ENCODE measurements at regions not wholly inside any gene's neighbourhood (a gene's known extent, or its start where the extent isn't known, plus 50 kb on each side); places are given as distances from the start of the nearest gene placed in this dataset.

- TF ChIP-seq, protein P1, sequence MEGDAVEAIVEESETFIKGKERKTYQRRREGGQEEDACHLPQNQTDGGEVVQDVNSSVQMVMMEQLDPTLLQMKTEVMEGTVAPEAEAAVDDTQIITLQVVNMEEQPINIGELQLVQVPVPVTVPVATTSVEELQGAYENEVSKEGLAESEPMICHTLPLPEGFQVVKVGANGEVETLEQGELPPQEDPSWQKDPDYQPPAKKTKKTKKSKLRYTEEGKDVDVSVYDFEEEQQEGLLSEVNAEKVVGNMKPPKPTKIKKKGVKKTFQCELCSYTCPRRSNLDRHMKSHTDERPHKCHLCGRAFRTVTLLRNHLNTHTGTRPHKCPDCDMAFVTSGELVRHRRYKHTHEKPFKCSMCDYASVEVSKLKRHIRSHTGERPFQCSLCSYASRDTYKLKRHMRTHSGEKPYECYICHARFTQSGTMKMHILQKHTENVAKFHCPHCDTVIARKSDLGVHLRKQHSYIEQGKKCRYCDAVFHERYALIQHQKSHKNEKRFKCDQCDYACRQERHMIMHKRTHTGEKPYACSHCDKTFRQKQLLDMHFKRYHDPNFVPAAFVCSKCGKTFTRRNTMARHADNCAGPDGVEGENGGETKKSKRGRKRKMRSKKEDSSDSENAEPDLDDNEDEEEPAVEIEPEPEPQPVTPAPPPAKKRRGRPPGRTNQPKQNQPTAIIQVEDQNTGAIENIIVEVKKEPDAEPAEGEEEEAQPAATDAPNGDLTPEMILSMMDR (tag by site-specific recombination; IDR thresholded peaks at IDR 0.05) = no peak
- TF ChIP-seq ZNF571 (tag by site-specific recombination; IDR thresholded peaks at IDR 0.05) (no peak), PRDM6 (tag by site-specific recombination; IDR thresholded peaks at IDR 0.05) (no peak), BCL11A (tag by site-specific recombination; IDR thresholded peaks at IDR 0.05; ENCODE audit: low read depth) (no peak), SP2 (tag by site-specific recombination; IDR thresholded peaks at IDR 0.05) (no peak)
- TF ChIP-seq, protein P2, sequence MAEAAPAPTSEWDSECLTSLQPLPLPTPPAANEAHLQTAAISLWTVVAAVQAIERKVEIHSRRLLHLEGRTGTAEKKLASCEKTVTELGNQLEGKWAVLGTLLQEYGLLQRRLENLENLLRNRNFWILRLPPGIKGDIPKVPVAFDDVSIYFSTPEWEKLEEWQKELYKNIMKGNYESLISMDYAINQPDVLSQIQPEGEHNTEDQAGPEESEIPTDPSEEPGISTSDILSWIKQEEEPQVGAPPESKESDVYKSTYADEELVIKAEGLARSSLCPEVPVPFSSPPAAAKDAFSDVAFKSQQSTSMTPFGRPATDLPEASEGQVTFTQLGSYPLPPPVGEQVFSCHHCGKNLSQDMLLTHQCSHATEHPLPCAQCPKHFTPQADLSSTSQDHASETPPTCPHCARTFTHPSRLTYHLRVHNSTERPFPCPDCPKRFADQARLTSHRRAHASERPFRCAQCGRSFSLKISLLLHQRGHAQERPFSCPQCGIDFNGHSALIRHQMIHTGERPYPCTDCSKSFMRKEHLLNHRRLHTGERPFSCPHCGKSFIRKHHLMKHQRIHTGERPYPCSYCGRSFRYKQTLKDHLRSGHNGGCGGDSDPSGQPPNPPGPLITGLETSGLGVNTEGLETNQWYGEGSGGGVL (tag by site-specific recombination; IDR thresholded peaks at IDR 0.05) = no peak
Measured at GRCh38 chrX:35166023-35166422, 223.4 kb downstream of the FAM47B start.

Measured in HEK293 (cell line).